PFSK-1 (cell line): ENCODE measurements at regions not wholly inside any gene's neighbourhood (a gene's known extent, or its start where the extent isn't known, plus 50 kb on each side); places are given as distances from the start of the nearest gene placed in this dataset.

Experiments used
- FOXP2 ChIP-seq: optimal IDR thresholded peaks from 2 replicates; pipeline ENCODE3; 2011; ENCODE audit warnings: borderline replicate concordance, control low read depth, inconsistent platforms; ENCODE audit not compliant: insufficient read depth; ENCODE audit errors: extremely low read length, extremely low read depth
- POLR2AphosphoS5 ChIP-seq: IDR thresholded peaks from 2 replicates; pipeline ENCODE4 v1.6.1; 2012; ENCODE audit warnings: low read depth, mild to moderate bottlenecking, control low read depth, low read length, moderate library complexity
- SIN3A ChIP-seq: IDR thresholded peaks from 2 replicates; pipeline ENCODE4 v1.6.1; 2012; ENCODE audit warnings: mild to moderate bottlenecking, low read length, moderate library complexity, borderline replicate concordance; ENCODE audit not compliant: insufficient read depth
- TAF1 ChIP-seq: IDR thresholded peaks from 2 replicates; pipeline ENCODE4 v1.6.1; 2012; ENCODE audit warnings: low read length, control low read depth, borderline replicate concordance; ENCODE audit not compliant: insufficient read depth
- TF ChIP-seq, protein P1 (sequence below), 2 experiments: IDR thresholded peaks; 2 replicates each; pipeline versions ENCODE4 v1.6.1 to v1.8.0; 2011 to 2012; ENCODE audit warnings: low read depth in 2 of 2, low read length in 2 of 2, control low read depth in 1 of 2, inconsistent platforms in 1 of 2, mild to moderate bottlenecking in 1 of 2, moderate library complexity in 1 of 2; ENCODE audit not compliant: insufficient read depth in 1 of 2

DNA sequence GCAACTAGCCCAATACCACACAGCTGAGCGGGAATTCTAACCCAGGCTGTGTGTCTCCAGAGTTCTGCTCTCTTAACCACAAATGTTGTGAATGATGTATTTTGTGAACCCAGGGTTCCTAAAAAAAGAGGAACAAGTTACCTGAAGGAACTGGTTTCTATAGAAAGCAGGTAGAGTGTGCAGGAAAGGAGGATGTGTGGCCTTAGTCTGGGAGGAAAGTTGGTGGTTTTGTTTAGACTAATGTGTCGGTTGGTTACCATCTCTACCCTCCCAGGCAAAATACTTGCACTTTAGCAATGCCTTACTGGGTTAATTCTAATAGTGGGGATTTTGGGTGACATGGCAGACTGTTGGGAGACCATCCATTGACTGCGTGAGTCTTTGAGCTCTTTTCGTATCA lies 143.3 kb downstream of the SCP2D1 start:
- TF ChIP-seq, protein P1, sequence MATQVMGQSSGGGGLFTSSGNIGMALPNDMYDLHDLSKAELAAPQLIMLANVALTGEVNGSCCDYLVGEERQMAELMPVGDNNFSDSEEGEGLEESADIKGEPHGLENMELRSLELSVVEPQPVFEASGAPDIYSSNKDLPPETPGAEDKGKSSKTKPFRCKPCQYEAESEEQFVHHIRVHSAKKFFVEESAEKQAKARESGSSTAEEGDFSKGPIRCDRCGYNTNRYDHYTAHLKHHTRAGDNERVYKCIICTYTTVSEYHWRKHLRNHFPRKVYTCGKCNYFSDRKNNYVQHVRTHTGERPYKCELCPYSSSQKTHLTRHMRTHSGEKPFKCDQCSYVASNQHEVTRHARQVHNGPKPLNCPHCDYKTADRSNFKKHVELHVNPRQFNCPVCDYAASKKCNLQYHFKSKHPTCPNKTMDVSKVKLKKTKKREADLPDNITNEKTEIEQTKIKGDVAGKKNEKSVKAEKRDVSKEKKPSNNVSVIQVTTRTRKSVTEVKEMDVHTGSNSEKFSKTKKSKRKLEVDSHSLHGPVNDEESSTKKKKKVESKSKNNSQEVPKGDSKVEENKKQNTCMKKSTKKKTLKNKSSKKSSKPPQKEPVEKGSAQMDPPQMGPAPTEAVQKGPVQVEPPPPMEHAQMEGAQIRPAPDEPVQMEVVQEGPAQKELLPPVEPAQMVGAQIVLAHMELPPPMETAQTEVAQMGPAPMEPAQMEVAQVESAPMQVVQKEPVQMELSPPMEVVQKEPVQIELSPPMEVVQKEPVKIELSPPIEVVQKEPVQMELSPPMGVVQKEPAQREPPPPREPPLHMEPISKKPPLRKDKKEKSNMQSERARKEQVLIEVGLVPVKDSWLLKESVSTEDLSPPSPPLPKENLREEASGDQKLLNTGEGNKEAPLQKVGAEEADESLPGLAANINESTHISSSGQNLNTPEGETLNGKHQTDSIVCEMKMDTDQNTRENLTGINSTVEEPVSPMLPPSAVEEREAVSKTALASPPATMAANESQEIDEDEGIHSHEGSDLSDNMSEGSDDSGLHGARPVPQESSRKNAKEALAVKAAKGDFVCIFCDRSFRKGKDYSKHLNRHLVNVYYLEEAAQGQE (IDR thresholded peaks at IDR 0.05; ENCODE audit: insufficient read depth in 1 of 2, low read depth in 2 of 2, low read length in 2 of 2) = no peak

DNA sequence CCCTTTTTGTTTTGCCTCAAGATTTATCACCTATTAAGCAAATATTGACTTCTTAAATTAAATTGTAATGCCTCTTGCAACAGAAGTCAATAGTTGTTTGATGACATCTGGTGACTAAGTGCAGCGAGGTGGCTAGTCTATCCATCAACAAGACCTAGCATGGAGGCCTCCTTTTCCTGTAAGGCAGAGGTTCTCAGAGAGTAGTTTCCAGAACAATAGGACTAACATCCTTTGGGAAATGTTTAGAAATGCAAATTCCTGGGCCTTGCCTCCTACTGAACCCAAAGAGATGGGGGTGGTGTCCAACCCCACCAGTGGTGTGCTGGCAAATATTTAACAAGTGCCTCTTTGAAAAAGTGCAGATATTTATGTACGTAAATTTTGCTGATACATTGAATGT lies 143.7 kb downstream of the SCP2D1 start:
- no peak for TF ChIP-seq TAF1
- TF ChIP-seq FOXP2 = no peak
- TF ChIP-seq POLR2AphosphoS5 = no peak
- TF ChIP-seq, protein P1 (IDR thresholded peaks at IDR 0.05; ENCODE audit: insufficient read depth in 1 of 2, low read depth in 2 of 2, low read length in 2 of 2) = no peak
- no peak for TF ChIP-seq SIN3A

DNA sequence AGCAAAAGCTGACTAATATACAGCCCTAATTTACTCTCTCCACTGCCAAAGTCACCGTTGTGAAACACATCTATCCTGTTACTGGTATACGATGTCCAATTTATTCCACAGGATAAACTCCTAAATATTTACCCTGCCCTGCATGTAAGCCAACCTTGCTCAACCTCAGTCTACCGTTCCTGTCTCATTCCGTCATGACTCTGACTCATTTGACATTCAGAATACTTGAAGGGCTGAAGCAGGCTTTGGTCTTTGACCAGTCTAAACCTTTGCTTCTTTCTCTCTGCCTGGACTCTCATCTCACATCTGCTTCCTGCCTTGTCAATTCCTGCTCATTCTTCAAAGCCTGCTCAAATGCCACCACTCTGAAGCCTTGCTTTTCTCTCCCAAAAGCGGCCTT lies 157.5 kb downstream of the SCP2D1 start:
- TF ChIP-seq TAF1 (no peak), POLR2AphosphoS5 (no peak), FOXP2 (no peak), SIN3A (no peak)
- TF ChIP-seq, protein P1 (IDR thresholded peaks at IDR 0.05; ENCODE audit: insufficient read depth in 1 of 2, low read depth in 2 of 2, low read length in 2 of 2) = no peak

DNA sequence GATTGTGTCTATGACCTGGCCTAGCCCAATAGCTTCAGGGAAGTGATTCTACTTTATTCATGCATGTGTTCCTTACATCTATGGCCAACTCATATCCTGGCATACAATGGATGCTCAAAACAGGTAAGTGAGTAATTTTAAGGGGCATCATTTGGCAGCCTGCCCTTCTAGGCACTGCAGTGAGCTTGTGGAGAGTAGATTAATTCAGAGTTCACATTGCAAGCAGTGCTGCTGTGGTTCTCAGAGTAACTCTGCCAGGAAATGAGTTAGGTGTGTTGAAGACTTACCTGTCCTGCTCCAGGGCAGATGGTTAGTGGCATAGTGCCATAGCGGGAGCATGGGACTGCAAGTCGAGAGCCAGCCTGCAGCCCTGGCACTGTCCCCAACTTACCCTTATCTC lies 158.0 kb downstream of the SCP2D1 start:
- no peak for TF ChIP-seq TAF1
- TF ChIP-seq SIN3A = no peak
- TF ChIP-seq POLR2AphosphoS5 = no peak
- no peak for TF ChIP-seq FOXP2
- TF ChIP-seq, protein P1 (IDR thresholded peaks at IDR 0.05; ENCODE audit: insufficient read depth in 1 of 2, low read depth in 2 of 2, low read length in 2 of 2) = no peak

DNA sequence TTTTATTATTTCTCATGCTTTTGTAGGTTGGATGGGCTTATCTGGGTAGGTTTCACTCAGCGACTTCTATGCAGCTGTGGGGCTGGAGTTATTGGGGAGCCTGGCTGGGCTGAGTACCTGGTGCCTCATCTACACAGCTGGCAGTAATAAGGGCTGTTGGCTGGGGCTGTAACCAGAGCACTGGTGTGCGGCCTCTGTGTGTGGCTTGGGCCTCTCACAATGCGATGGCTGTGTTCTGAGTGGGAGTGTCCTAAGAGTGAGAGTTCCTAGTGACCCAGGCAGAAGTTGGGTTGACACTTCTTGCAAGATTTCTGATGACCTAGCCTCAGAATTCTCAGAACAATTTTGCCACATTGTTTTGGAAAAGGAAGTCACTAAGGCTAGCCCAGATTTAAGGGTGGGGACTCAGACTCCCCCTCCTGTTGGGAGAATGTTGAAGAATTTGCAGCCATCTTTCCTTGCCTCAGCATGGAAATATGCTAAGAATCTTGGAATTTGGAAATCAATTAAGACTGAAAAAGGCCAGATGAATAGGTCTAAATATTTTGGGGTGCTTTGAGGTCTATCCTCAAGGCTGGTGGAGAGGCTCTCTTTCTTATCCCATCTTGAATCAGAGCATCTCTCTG lies 158.8 kb downstream of the SCP2D1 start:
- TF ChIP-seq FOXP2 (no peak), TAF1 (no peak), POLR2AphosphoS5 (no peak), SIN3A (no peak)
- TF ChIP-seq, protein P1 (IDR thresholded peaks at IDR 0.05; ENCODE audit: insufficient read depth in 1 of 2, low read depth in 2 of 2, low read length in 2 of 2) = no peak
